GM12878 (cell line): ENCODE measurements at regions not wholly inside any gene's neighbourhood (a gene's known extent, or its start where the extent isn't known, plus 50 kb on each side); places are given as distances from the start of the nearest gene placed in this dataset.

Experiments
- ATAC-seq: fragments of 200-7000 bp; cut with Tn5 transposase; 3 replicates; pipeline ENCODE4 v1.9.1; 2020; ENCODE audit warnings: mild to moderate bottlenecking, moderate library complexity
- BruUV-seq: library from RNA; stranded (reverse); fragments of 400-500 nt; replicated peaks from 2 replicates; lab custom pipeline; 2021; lab: Mats Ljungman, UMichigan
- CTCF ChIA-PET: fragments of 300-600 bp; sonication (Branson Sonifier 250); formaldehyde crosslinking; extraction: SDS; loops from one replicate; lab custom pipeline; 2021; ENCODE audit warnings: inconsistent platforms; lab: Yijun Ruan, JAX
- POLR2A ChIA-PET: fragments of 350-600 bp; formaldehyde crosslinking; extraction: SDS; loops from one replicate; lab custom pipeline; 2021; ENCODE audit warnings: inconsistent platforms; lab: Charles Lee
- RAD21 ChIA-PET: fragments of 300-600 bp; sonication (Branson Sonifier 250); formaldehyde crosslinking; loops from one replicate; lab custom pipeline; 2023; ENCODE audit warnings: antibody characterized with exemption; ENCODE audit not compliant: unreplicated experiment; lab: Charles Lee
- SMC1A ChIA-PET: fragments of 300-600 bp; sonication (Branson Sonifier 250); formaldehyde crosslinking; loops from one replicate; lab custom pipeline; 2023; ENCODE audit not compliant: unreplicated experiment, uncharacterized antibody; lab: Charles Lee
- DNase-seq: peaks from one replicate; pipeline ENCODE4 v3.0.0-alpha.2; 2011; ENCODE audit warnings: low read depth, low spot score
- FAIRE-seq: peaks from 3 replicates; lab custom pipeline; 2011; peaks lifted over from hg19 to GRCh38; lab: Jason Lieb, UNC
- H2AFZ ChIP-seq: 2 replicates; pipeline ENCODE4 v1.6.0; 2011; ENCODE audit warnings: low read depth, low read length, control low read depth; ENCODE audit not compliant: control insufficient read depth
- H3K27ac ChIP-seq: 2 replicates; pipeline ENCODE4 v1.5.1; 2011; ENCODE audit warnings: control low read depth; ENCODE audit not compliant: control insufficient read depth, insufficient read depth
- H3K27me3 ChIP-seq, 2 experiments: replicated peaks in 1 of 2; 2 replicates each; pipeline versions ENCODE4 v1.6.0 to v1.6.1; 2011; ENCODE audit warnings: low read length in 1 of 2; ENCODE audit not compliant: control insufficient read depth in 2 of 2, insufficient read depth in 2 of 2
- H3K36me3 ChIP-seq, 2 experiments: 2 replicates each; pipeline ENCODE4 v1.5.1; 2011; ENCODE audit warnings: low read length in 1 of 2; ENCODE audit not compliant: control insufficient read depth in 2 of 2, insufficient read depth in 2 of 2
- H3K4me1 ChIP-seq: 2 replicates; pipeline ENCODE4 v1.6.1; 2011; ENCODE audit warnings: mild to moderate bottlenecking, low read length, moderate library complexity, mixed read lengths; ENCODE audit not compliant: control insufficient read depth, insufficient read depth
- H3K4me2 ChIP-seq: 2 replicates; pipeline ENCODE4 v1.6.0; 2011; ENCODE audit warnings: control low read depth; ENCODE audit not compliant: control insufficient read depth, insufficient read depth
- H3K4me3 ChIP-seq: fragments of 200-600 bp; sonication (generic); 2 replicates; pipeline ENCODE4 v1.5.1; 2016
- H3K79me2 ChIP-seq: 2 replicates; pipeline ENCODE4 v1.6.0; 2011; ENCODE audit warnings: low read length; ENCODE audit not compliant: control insufficient read depth, insufficient read depth
- H3K9ac ChIP-seq: 2 replicates; pipeline ENCODE4 v1.8.0; 2011; ENCODE audit warnings: low read length, control low read depth, mixed read lengths; ENCODE audit not compliant: control insufficient read depth, insufficient read depth
- H3K9me3 ChIP-seq: replicated peaks from 3 replicates; pipeline ENCODE4 v1.5.1; 2011; ENCODE audit warnings: mild to moderate bottlenecking, low read length; ENCODE audit not compliant: control insufficient read depth, insufficient read depth
- H4K20me1 ChIP-seq: 2 replicates; pipeline ENCODE4 v1.6.0; 2011; ENCODE audit not compliant: control insufficient read depth, insufficient read depth
- CHD2 ChIP-seq: IDR thresholded peaks from 2 replicates; pipeline ENCODE4 v1.6.1; 2011; ENCODE audit warnings: low read depth, low read length, improper control_type of control experiment, borderline replicate concordance
- EED ChIP-seq: sonication (generic); IDR thresholded peaks from 2 replicates; pipeline ENCODE4 v1.6.1; 2016; ENCODE audit warnings: antibody characterized with exemption, low read depth
- GABPA ChIP-seq: IDR thresholded peaks from 2 replicates; pipeline ENCODE4 v1.6.1; 2014; ENCODE audit warnings: antibody characterized with exemption, low read depth, mild to moderate bottlenecking, inconsistent platforms
- HDAC2 ChIP-seq: fragments of 200-600 bp; sonication (generic); IDR thresholded peaks from 2 replicates; pipeline ENCODE4 v1.6.1; 2017
- HSF1 ChIP-seq: fragments of 150-350 bp; IDR thresholded peaks from 2 replicates; pipeline ENCODE4 v1.6.1; 2014; ENCODE audit warnings: mild to moderate bottlenecking, low read depth, low read length
- KAT2A ChIP-seq: conservative IDR thresholded peaks from 2 replicates; pipeline ENCODE4 v1.6.1; 2011; ENCODE audit warnings: low read depth, low read length; ENCODE audit not compliant: control insufficient read depth
- NFIC ChIP-seq: IDR thresholded peaks from 2 replicates; pipeline ENCODE4 v1.6.1; 2012; ENCODE audit warnings: low read depth, mild to moderate bottlenecking, inconsistent platforms, low read length, moderate library complexity
- NR2F1 ChIP-seq: fragments of 450-650 bp; conservative IDR thresholded peaks from 2 replicates; pipeline ENCODE4 v1.6.1; 2017; ENCODE audit warnings: mild to moderate bottlenecking
- RB1 ChIP-seq: fragments of 450-650 bp; formaldehyde crosslinking; IDR thresholded peaks from 2 replicates; pipeline ENCODE4 v1.6.1; 2017; ENCODE audit warnings: mild to moderate bottlenecking, borderline replicate concordance
- SKIL ChIP-seq: fragments of 450-650 bp; IDR thresholded peaks from 2 replicates; pipeline ENCODE4 v1.6.1; 2017; ENCODE audit warnings: mild to moderate bottlenecking, low read depth, inconsistent platforms; ENCODE audit not compliant: poor library complexity, severe bottlenecking
- STAT1 ChIP-seq: fragments of 450-650 bp; conservative IDR thresholded peaks from 2 replicates; pipeline ENCODE4 v1.6.1; 2014; ENCODE audit warnings: antibody characterized with exemption, mild to moderate bottlenecking
- ZNF217 ChIP-seq: fragments of 450-650 bp; IDR thresholded peaks from 2 replicates; pipeline ENCODE4 v1.6.1; 2017; ENCODE audit warnings: antibody characterized with exemption, mild to moderate bottlenecking
- ZNF274 ChIP-seq: IDR thresholded peaks from one replicate; pipeline ENCODE4 v1.8.0; 2011; ENCODE audit not compliant: insufficient read length, insufficient read depth
- WGBS: methylation state at CpG from one replicate; pipeline ENCODE4 v1.1.6; 2016; ENCODE audit warnings: low lambda C conversion rate; ENCODE audit not compliant: insufficient replicate concordance, insufficient coverage; ENCODE audit errors: missing lambda C conversion rate; 5-methylcytosine and 5-hydroxymethylcytosine counted together
- in situ Hi-C: fragments of 300-500 bp; cut with MboI; formaldehyde crosslinking; loops from 9 replicates; pipeline ENCODE4 v1.14.3; 2018; ENCODE audit warnings: mixed read lengths
- intact Hi-C: fragments of 100-400 bp; cut with micrococcal nuclease; formaldehyde crosslinking; loops from one replicate; pipeline ENCODE4 v1.14.2; 2022; ENCODE audit not compliant: unreplicated experiment
- TF ChIP-seq, protein P1 (sequence below): fragments of 450-650 bp; IDR thresholded peaks from 2 replicates; pipeline ENCODE4 v1.6.1; 2017; ENCODE audit warnings: mild to moderate bottlenecking, moderate library complexity
- TF ChIP-seq, protein P2 (sequence below): fragments of 150-350 bp; IDR thresholded peaks from 2 replicates; pipeline ENCODE4 v1.6.1; 2016; ENCODE audit warnings: low read depth, low read length

GRCh38 chr17:36791942-36792475 is 145.3 kb upstream of the LHX1 start:
- Histone ChIP-seq H3K36me3 (no peaks in the 10 kb centered on the region), H3K9me3 (no peaks in the 10 kb centered on the region), H3K4me3 (no peak overlapping the region), H3K9ac (no peak overlapping the region), H3K4me1 (no peaks in the 10 kb centered on the region), H3K27me3 (no peaks in the 10 kb centered on the region; a peak in 1 of 4 replicates), H3K79me2 (no peaks in the 10 kb centered on the region), H3K4me2 (no peak overlapping the region), H4K20me1 (no peaks in the 10 kb centered on the region), H2AFZ (no peak overlapping the region), H3K27ac (no peak overlapping the region)
- ChIA-PET RAD21 (no interaction called here), SMC1A (no interaction called here), POLR2A (no interaction called here), CTCF (no interaction called here)
- no peak for ATAC-seq
- in situ Hi-C loops (no loop called here), intact Hi-C loops (no loop called here)
- BruUV-seq = no TSS peak
- no peak for FAIRE-seq
- no peak for DNase-seq
- WGBS = 45% methylated on average over 13 of the region's 13 CpGs
- no peak for TF ChIP-seq STAT1
- no peak for TF ChIP-seq ZNF217
- no peak for TF ChIP-seq NR2F1
- TF ChIP-seq EED = no peak
- TF ChIP-seq HDAC2 = no peak
- TF ChIP-seq, protein P1, sequence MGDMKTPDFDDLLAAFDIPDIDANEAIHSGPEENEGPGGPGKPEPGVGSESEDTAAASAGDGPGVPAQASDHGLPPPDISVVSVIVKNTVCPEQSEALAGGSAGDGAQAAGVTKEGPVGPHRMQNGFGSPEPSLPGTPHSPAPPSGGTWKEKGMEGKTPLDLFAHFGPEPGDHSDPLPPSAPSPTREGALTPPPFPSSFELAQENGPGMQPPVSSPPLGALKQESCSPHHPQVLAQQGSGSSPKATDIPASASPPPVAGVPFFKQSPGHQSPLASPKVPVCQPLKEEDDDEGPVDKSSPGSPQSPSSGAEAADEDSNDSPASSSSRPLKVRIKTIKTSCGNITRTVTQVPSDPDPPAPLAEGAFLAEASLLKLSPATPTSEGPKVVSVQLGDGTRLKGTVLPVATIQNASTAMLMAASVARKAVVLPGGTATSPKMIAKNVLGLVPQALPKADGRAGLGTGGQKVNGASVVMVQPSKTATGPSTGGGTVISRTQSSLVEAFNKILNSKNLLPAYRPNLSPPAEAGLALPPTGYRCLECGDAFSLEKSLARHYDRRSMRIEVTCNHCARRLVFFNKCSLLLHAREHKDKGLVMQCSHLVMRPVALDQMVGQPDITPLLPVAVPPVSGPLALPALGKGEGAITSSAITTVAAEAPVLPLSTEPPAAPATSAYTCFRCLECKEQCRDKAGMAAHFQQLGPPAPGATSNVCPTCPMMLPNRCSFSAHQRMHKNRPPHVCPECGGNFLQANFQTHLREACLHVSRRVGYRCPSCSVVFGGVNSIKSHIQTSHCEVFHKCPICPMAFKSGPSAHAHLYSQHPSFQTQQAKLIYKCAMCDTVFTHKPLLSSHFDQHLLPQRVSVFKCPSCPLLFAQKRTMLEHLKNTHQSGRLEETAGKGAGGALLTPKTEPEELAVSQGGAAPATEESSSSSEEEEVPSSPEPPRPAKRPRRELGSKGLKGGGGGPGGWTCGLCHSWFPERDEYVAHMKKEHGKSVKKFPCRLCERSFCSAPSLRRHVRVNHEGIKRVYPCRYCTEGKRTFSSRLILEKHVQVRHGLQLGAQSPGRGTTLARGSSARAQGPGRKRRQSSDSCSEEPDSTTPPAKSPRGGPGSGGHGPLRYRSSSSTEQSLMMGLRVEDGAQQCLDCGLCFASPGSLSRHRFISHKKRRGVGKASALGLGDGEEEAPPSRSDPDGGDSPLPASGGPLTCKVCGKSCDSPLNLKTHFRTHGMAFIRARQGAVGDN = no peak
- no peak for TF ChIP-seq CHD2
- TF ChIP-seq KAT2A = no peak
- TF ChIP-seq GABPA = no peak
- TF ChIP-seq NFIC = no peak
- TF ChIP-seq SKIL = no peak
- TF ChIP-seq HSF1 = no peak
- TF ChIP-seq ZNF274 = no peak
- TF ChIP-seq, protein P2, sequence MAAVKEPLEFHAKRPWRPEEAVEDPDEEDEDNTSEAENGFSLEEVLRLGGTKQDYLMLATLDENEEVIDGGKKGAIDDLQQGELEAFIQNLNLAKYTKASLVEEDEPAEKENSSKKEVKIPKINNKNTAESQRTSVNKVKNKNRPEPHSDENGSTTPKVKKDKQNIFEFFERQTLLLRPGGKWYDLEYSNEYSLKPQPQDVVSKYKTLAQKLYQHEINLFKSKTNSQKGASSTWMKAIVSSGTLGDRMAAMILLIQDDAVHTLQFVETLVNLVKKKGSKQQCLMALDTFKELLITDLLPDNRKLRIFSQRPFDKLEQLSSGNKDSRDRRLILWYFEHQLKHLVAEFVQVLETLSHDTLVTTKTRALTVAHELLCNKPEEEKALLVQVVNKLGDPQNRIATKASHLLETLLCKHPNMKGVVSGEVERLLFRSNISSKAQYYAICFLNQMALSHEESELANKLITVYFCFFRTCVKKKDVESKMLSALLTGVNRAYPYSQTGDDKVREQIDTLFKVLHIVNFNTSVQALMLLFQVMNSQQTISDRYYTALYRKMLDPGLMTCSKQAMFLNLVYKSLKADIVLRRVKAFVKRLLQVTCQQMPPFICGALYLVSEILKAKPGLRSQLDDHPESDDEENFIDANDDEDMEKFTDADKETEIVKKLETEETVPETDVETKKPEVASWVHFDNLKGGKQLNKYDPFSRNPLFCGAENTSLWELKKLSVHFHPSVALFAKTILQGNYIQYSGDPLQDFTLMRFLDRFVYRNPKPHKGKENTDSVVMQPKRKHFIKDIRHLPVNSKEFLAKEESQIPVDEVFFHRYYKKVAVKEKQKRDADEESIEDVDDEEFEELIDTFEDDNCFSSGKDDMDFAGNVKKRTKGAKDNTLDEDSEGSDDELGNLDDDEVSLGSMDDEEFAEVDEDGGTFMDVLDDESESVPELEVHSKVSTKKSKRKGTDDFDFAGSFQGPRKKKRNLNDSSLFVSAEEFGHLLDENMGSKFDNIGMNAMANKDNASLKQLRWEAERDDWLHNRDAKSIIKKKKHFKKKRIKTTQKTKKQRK = no peak
- TF ChIP-seq RB1 = no peak
